ENCODE measurements at regions not wholly inside any gene's neighbourhood (a gene's known extent, or its start where the extent isn't known, plus 50 kb on each side); places are given as distances from the start of the nearest gene placed in this dataset.

- Mint-ChIP-seq H3K27ac (ENCODE audit: unreplicated experiment) (no peak overlapping the region), H3K4me1 (ENCODE audit: unreplicated experiment) (peaks cover 26% of the 10 kb centered on the region), H3K27me3 (ENCODE audit: unreplicated experiment) (no peaks in the 10 kb centered on the region), H3K36me3 (ENCODE audit: unreplicated experiment) (no peaks in the 10 kb centered on the region), H3K9me3 (ENCODE audit: unreplicated experiment) (no peaks in the 10 kb centered on the region), H3K4me3 (ENCODE audit: unreplicated experiment) (no peak overlapping the region)
- no peak for TF ChIP-seq CTCF (IDR thresholded peaks at IDR 0.05)
- no peak for DNase-seq (ENCODE audit: extremely low spot score, unreplicated experiment)
These were observed 126.1 kb upstream of the SLC5A12 start for GRCh38 chr11:26847977-26848376.

- DNase-seq (ENCODE audit: extremely low spot score, unreplicated experiment): no peak
- Mint-ChIP-seq H3K27ac (ENCODE audit: unreplicated experiment) (no peak overlapping the region), H3K36me3 (ENCODE audit: unreplicated experiment) (no peaks in the 10 kb centered on the region), H3K27me3 (ENCODE audit: unreplicated experiment) (no peaks in the 10 kb centered on the region), H3K9me3 (ENCODE audit: unreplicated experiment) (no peaks in the 10 kb centered on the region), H3K4me1 (ENCODE audit: unreplicated experiment) (peaks cover 24% of the 10 kb centered on the region), H3K4me3 (ENCODE audit: unreplicated experiment) (no peak overlapping the region)
- no peak for TF ChIP-seq CTCF (IDR thresholded peaks at IDR 0.05)
These were observed 127.2 kb upstream of the SLC5A12 start for GRCh38 chr11:26849036-26849435.

GRCh38 chr11:26851291-26851690 lies 129.4 kb upstream of the SLC5A12 start:
- no peaks in the 10 kb centered on the region for H3K9me3 Mint-ChIP-seq (ENCODE audit: unreplicated experiment)
- no peak for TF ChIP-seq CTCF (IDR thresholded peaks at IDR 0.05)
- peaks cover 19% of the 10 kb centered on the region for H3K4me1 Mint-ChIP-seq (ENCODE audit: unreplicated experiment)
- H3K4me3 Mint-ChIP-seq (ENCODE audit: unreplicated experiment): no peak overlapping the region
- H3K27me3 Mint-ChIP-seq (ENCODE audit: unreplicated experiment): no peaks in the 10 kb centered on the region
- H3K27ac Mint-ChIP-seq (ENCODE audit: unreplicated experiment): no peak overlapping the region
- no peaks in the 10 kb centered on the region for H3K36me3 Mint-ChIP-seq (ENCODE audit: unreplicated experiment)
- no peak for DNase-seq (ENCODE audit: extremely low spot score, unreplicated experiment)

- H3K4me1 Mint-ChIP-seq (ENCODE audit: unreplicated experiment): peaks cover 17% of the 10 kb centered on the region
- no peak overlapping the region for H3K4me3 Mint-ChIP-seq (ENCODE audit: unreplicated experiment)
- H3K9me3 Mint-ChIP-seq (ENCODE audit: unreplicated experiment): no peaks in the 10 kb centered on the region
- DNase-seq (ENCODE audit: extremely low spot score, unreplicated experiment): no peak
- no peak overlapping the region for H3K27ac Mint-ChIP-seq (ENCODE audit: unreplicated experiment)
- no peaks in the 10 kb centered on the region for H3K27me3 Mint-ChIP-seq (ENCODE audit: unreplicated experiment)
- no peak for TF ChIP-seq CTCF (IDR thresholded peaks at IDR 0.05)
- no peaks in the 10 kb centered on the region for H3K36me3 Mint-ChIP-seq (ENCODE audit: unreplicated experiment)
These were observed 129.8 kb upstream of the SLC5A12 start for GRCh38 chr11:26851696-26852095.

- Mint-ChIP-seq H3K36me3 (ENCODE audit: unreplicated experiment) (no peaks in the 10 kb centered on the region), H3K4me1 (ENCODE audit: unreplicated experiment) (no peaks in the 10 kb centered on the region), H3K27ac (ENCODE audit: unreplicated experiment) (no peak overlapping the region), H3K4me3 (ENCODE audit: unreplicated experiment) (no peak overlapping the region), H3K27me3 (ENCODE audit: unreplicated experiment) (peaks cover 4% of the 10 kb centered on the region), H3K9me3 (ENCODE audit: unreplicated experiment) (no peaks in the 10 kb centered on the region)
- no peak for TF ChIP-seq CTCF (IDR thresholded peaks at IDR 0.05)
- no peak for DNase-seq (ENCODE audit: extremely low spot score, unreplicated experiment)
These were observed 135.8 kb upstream of the FIBIN start for GRCh38 chr11:26858098-26858497.
